HepG2 (cell line): ENCODE measurements at regions not wholly inside any gene's neighbourhood (a gene's known extent, or its start where the extent isn't known, plus 50 kb on each side); places are given as distances from the start of the nearest gene placed in this dataset.

ENCODE experiments used
- ATAC-seq: fragments of 200-7000 bp; cut with Tn5 transposase; 3 replicates; pipeline ENCODE4 v1.9.1; 2020; ENCODE audit warnings: mild to moderate bottlenecking, moderate library complexity
- BruUV-seq: library from RNA; stranded (reverse); fragments of 400-500 nt; replicated peaks from 2 replicates; lab custom pipeline; 2021; lab: Mats Ljungman, UMichigan
- CTCF ChIA-PET: fragments of 300-600 bp; formaldehyde crosslinking; extraction: SDS; loops from one replicate; lab custom pipeline; 2021; ENCODE audit warnings: low total read pairs, inconsistent platforms, low intra/inter-chr PET ratio; lab: Yijun Ruan, JAX
- POLR2A ChIA-PET: fragments of 350-600 bp; sonication (Branson Sonifier 250); formaldehyde crosslinking; loops from one replicate; lab custom pipeline; 2020; ENCODE audit warnings: antibody characterized with exemption, inconsistent platforms; lab: Yijun Ruan, JAX
- DNase-seq: peaks from one replicate; pipeline ENCODE4 v3.0.0-alpha.2; 2015; ENCODE audit warnings: low spot score
- FAIRE-seq: peaks from 3 replicates; lab custom pipeline; 2011; peaks lifted over from hg19 to GRCh38; lab: Jason Lieb, UNC
- H2AFZ ChIP-seq: one replicate; pipeline ENCODE4 v1.6.1; 2011; ENCODE audit warnings: low read length, inconsistent platforms
- H3K27ac ChIP-seq: fragments of 300-600 bp; 3 replicates; pipeline ENCODE4 v1.8.0; 2011; ENCODE audit warnings: mixed run types, mild to moderate bottlenecking, mixed read lengths, low read length, inconsistent platforms; ENCODE audit not compliant: insufficient read depth; ENCODE audit errors: extremely low read length
- H3K27me3 ChIP-seq, 2 experiments: fragments of 200-600 bp in 1 of 2; 2 replicates in 1 of 2; 3 replicates in 1 of 2; pipeline versions ENCODE4 v1.6.0 to v1.8.0; 2011; ENCODE audit warnings: low read length in 2 of 2, mild to moderate bottlenecking in 2 of 2, moderate library complexity in 2 of 2, inconsistent platforms in 1 of 2; ENCODE audit not compliant: insufficient read depth in 2 of 2, control insufficient read depth in 1 of 2
- H3K36me3 ChIP-seq, 2 experiments: fragments of 200-600 bp in 1 of 2; replicated peaks in 1 of 2; 2 replicates in 1 of 2; 3 replicates in 1 of 2; pipeline versions ENCODE4 v1.5.1 to v1.8.0; 2011; ENCODE audit warnings: low read length in 2 of 2, inconsistent platforms in 1 of 2; ENCODE audit not compliant: insufficient read depth in 2 of 2, control insufficient read depth in 1 of 2
- H3K4me1 ChIP-seq: 2 replicates; pipeline ENCODE4 v1.5.1; 2012; ENCODE audit warnings: low read length, inconsistent platforms; ENCODE audit not compliant: insufficient read depth
- H3K4me2 ChIP-seq: 2 replicates; pipeline ENCODE4 v1.6.0; 2011; ENCODE audit warnings: low read depth, low read length, inconsistent platforms
- H3K4me3 ChIP-seq, 3 experiments: fragments of 200-600 bp in 1 of 3; sonication (generic), shearing (Covaris generic) in 1 of 3; replicated peaks in 1 of 3; 2 replicates each; pipeline ENCODE4 v1.5.1; 2011 to 2016; ENCODE audit warnings: low read length in 3 of 3, inconsistent platforms in 2 of 3, low read depth in 2 of 3, mild to moderate bottlenecking in 2 of 3, control low read depth in 1 of 3, mixed read lengths in 1 of 3; ENCODE audit not compliant: insufficient read depth in 1 of 3
- H3K79me2 ChIP-seq: one replicate; pipeline ENCODE4 v1.6.1; 2011; ENCODE audit warnings: low read length, inconsistent platforms; ENCODE audit not compliant: insufficient read depth
- H3K9ac ChIP-seq: 2 replicates; pipeline ENCODE4 v1.6.0; 2011; ENCODE audit warnings: mild to moderate bottlenecking, low read depth, low read length, inconsistent platforms; ENCODE audit not compliant: insufficient read depth
- H3K9me3 ChIP-seq: 2 replicates; pipeline ENCODE4 v1.5.1; 2012; ENCODE audit warnings: mild to moderate bottlenecking, low read length
- H4K20me1 ChIP-seq: 2 replicates; pipeline ENCODE4 v1.6.0; 2011; ENCODE audit warnings: inconsistent platforms, mild to moderate bottlenecking, low read length, moderate library complexity; ENCODE audit not compliant: insufficient read depth
- GLI4 ChIP-seq: sonication (generic); formaldehyde crosslinking; IDR thresholded peaks from 2 replicates; pipeline ENCODE4 v1.5.1; 2020; ENCODE audit warnings: missing genetic modification reagents, mild to moderate bottlenecking, moderate library complexity, borderline replicate concordance
- JARID2 ChIP-seq: sonication (generic); formaldehyde crosslinking; IDR thresholded peaks from 2 replicates; pipeline ENCODE4 v1.8.1; 2023; ENCODE audit warnings: missing genetic modification reagents, inconsistent platforms; ENCODE audit not compliant: insufficient replicate concordance
- JUN ChIP-seq: sonication (generic); formaldehyde crosslinking; IDR thresholded peaks from 2 replicates; pipeline ENCODE4 v1.4.0; 2020; ENCODE audit warnings: mild to moderate bottlenecking, missing genetic modification reagents
- KAT8 ChIP-seq: IDR thresholded peaks from 2 replicates; pipeline ENCODE4 v1.6.1; 2016; ENCODE audit warnings: missing genetic modification reagents, missing compliant biosample characterization
- MEF2D ChIP-seq: sonication (generic); formaldehyde crosslinking; IDR thresholded peaks from 2 replicates; pipeline ENCODE4 v1.5.1; 2020; ENCODE audit warnings: mild to moderate bottlenecking, missing genetic modification reagents
- NFYC ChIP-seq: IDR thresholded peaks from 2 replicates; pipeline ENCODE4 v1.6.1; 2016; ENCODE audit warnings: missing genetic modification reagents, missing compliant biosample characterization
- SRY ChIP-seq: sonication (generic); formaldehyde crosslinking; IDR thresholded peaks from 2 replicates; pipeline ENCODE4 v1.8.0; 2022; ENCODE audit warnings: mild to moderate bottlenecking, missing genetic modification reagents
- TARDBP ChIP-seq: sonication (generic); formaldehyde crosslinking; IDR thresholded peaks from 2 replicates; pipeline ENCODE4 v1.8.0; 2022; ENCODE audit warnings: mild to moderate bottlenecking, missing genetic modification reagents
- U2AF1 ChIP-seq: fragments of 200-400 bp; formaldehyde crosslinking; optimal IDR thresholded peaks from 2 replicates; pipeline ENCODE3; 2017; ENCODE audit warnings: mild to moderate bottlenecking, low read depth, low read length
- ZFP1 ChIP-seq: IDR thresholded peaks from 2 replicates; pipeline ENCODE4 v1.6.1; 2016
- ZNF619 ChIP-seq: sonication (generic); formaldehyde crosslinking; IDR thresholded peaks from 2 replicates; pipeline ENCODE4 v1.4.0; 2020; ENCODE audit warnings: mild to moderate bottlenecking, missing genetic modification reagents
- ZNF720 ChIP-seq: sonication (generic); formaldehyde crosslinking; IDR thresholded peaks from 2 replicates; pipeline ENCODE4 v1.4.0; 2020; ENCODE audit warnings: missing genetic modification reagents
- WGBS: methylation state at CpG from one replicate; pipeline ENCODE4 v1.1.6; 2017; ENCODE audit warnings: low lambda C conversion rate; 5-methylcytosine and 5-hydroxymethylcytosine counted together
- in situ Hi-C: cut with HindIII; loops from 2 replicates; pipeline ENCODE4 v1.10.0; 2017; ENCODE audit warnings: low pct_unique_long_range_greater_than_20kb; ENCODE audit not compliant: extremely low pct_ligation_motif_present
- intact Hi-C: fragments of 100-400 bp; cut with micrococcal nuclease; formaldehyde crosslinking; loops from one replicate; pipeline ENCODE4 v1.10.0; 2022; ENCODE audit not compliant: unreplicated experiment
- TF ChIP-seq, protein P1 (sequence below): sonication (generic); formaldehyde crosslinking; IDR thresholded peaks from 2 replicates; pipeline ENCODE4 v1.8.1; 2023; ENCODE audit warnings: mild to moderate bottlenecking, missing genetic modification reagents
- TF ChIP-seq, protein P2 (sequence below): sonication (generic); formaldehyde crosslinking; IDR thresholded peaks from 2 replicates; pipeline ENCODE4 v1.4.0; 2020; ENCODE audit warnings: mild to moderate bottlenecking, low read depth, missing genetic modification reagents
- TF ChIP-seq, protein P3 (sequence below): sonication (generic); formaldehyde crosslinking; IDR thresholded peaks from 2 replicates; pipeline ENCODE4 v1.4.0; 2020; ENCODE audit warnings: missing genetic modification reagents

DNA sequence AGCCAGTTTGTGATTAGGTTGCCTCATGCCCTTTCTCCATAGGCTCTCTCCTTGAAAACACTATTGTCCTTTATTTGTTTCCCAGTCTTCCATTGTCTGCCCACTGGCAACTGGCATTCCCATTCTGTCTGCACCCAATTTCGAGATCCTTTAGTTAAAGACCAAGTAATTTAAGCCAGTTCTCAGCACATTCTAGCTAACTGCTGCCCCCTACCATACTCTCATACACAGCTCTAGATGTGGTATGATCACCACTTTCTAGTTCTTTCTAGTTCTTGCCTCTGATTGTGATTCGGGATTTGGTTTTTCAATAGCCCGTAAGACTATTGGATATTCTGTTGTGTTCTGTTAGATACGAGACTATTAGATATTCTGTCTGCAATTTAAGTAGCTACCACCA, 135.8 kb upstream of the TRPC5 start:
- H3K4me1 ChIP-seq = no peaks in the 10 kb centered on the region
- no peaks in the 10 kb centered on the region for H3K9me3 ChIP-seq
- H3K36me3 ChIP-seq = no peaks in the 10 kb centered on the region
- ChIA-PET POLR2A (no interaction called here), CTCF (no interaction called here)
- no peak overlapping the region for H3K9ac ChIP-seq
- no peak overlapping the region for H2AFZ ChIP-seq
- no peak overlapping the region for H3K27ac ChIP-seq
- TF ChIP-seq SRY (CRISPR knock-in tag) = no peak
- TF ChIP-seq ZNF720 (CRISPR knock-in tag) = no peak
- no peak for TF ChIP-seq ZNF619
- TF ChIP-seq MEF2D (CRISPR knock-in tag) = no peak
- TF ChIP-seq, protein P1, sequence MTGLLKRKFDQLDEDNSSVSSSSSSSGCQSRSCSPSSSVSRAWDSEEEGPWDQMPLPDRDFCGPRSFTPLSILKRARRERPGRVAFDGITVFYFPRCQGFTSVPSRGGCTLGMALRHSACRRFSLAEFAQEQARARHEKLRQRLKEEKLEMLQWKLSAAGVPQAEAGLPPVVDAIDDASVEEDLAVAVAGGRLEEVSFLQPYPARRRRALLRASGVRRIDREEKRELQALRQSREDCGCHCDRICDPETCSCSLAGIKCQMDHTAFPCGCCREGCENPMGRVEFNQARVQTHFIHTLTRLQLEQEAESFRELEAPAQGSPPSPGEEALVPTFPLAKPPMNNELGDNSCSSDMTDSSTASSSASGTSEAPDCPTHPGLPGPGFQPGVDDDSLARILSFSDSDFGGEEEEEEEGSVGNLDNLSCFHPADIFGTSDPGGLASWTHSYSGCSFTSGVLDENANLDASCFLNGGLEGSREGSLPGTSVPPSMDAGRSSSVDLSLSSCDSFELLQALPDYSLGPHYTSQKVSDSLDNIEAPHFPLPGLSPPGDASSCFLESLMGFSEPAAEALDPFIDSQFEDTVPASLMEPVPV (CRISPR knock-in tag) = no peak
- no peak for ATAC-seq
- 0% methylated on average over 4 of the region's 4 CpGs for WGBS
- no peak for FAIRE-seq
- in situ Hi-C loops = no loop called here
- no peaks in the 10 kb centered on the region for H3K27me3 ChIP-seq
- H3K79me2 ChIP-seq = no peaks in the 10 kb centered on the region
- no peaks in the 10 kb centered on the region for H4K20me1 ChIP-seq
- no peak for DNase-seq
- intact Hi-C loops = no loop called here
- no peak overlapping the region for H3K4me3 ChIP-seq
- no TSS peak for BruUV-seq
- no peak overlapping the region for H3K4me2 ChIP-seq

DNA sequence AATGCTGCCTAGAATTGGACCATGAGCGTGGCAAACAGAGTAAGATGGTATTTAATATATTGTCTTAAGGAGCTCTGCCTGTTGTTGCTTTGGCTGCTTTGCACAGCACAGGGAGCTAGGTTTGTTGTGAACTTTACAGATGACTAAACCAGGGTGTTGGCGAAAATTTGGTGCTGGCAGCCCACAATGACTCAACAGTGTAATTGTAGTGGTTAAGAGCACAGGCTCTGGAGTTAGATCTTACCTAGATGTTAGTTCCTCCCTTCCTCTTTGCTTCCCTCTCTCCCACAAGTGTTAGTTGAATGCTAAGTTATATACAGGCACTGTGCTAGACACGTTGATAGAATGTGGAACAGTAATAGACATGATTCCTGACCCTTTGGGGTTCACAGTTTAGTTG, 128.9 kb upstream of the TRPC5 start:
- no peak overlapping the region for H2AFZ ChIP-seq
- no peaks in the 10 kb centered on the region for H3K36me3 ChIP-seq
- POLR2A ChIA-PET = no interaction called here
- H3K4me2 ChIP-seq = no peak overlapping the region
- TF ChIP-seq KAT8 (no peak), JARID2 (CRISPR knock-in tag) (no peak), TARDBP (CRISPR knock-in tag) (no peak), ZFP1 (CRISPR knock-in tag) (no peak), JUN (CRISPR knock-in tag) (no peak), U2AF1 (no peak), GLI4 (CRISPR knock-in tag) (no peak), NFYC (CRISPR knock-in tag) (no peak)
- TF ChIP-seq, protein P2, sequence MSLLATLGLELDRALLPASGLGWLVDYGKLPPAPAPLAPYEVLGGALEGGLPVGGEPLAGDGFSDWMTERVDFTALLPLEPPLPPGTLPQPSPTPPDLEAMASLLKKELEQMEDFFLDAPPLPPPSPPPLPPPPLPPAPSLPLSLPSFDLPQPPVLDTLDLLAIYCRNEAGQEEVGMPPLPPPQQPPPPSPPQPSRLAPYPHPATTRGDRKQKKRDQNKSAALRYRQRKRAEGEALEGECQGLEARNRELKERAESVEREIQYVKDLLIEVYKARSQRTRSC (CRISPR knock-in tag) = no peak
- TF ChIP-seq, protein P3, sequence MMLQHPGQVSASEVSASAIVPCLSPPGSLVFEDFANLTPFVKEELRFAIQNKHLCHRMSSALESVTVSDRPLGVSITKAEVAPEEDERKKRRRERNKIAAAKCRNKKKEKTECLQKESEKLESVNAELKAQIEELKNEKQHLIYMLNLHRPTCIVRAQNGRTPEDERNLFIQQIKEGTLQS (CRISPR knock-in tag) = no peak
- TF ChIP-seq, all 625 proteins: peak for 0
- no peak overlapping the region for H3K27ac ChIP-seq
- H3K9ac ChIP-seq = no peak overlapping the region
- H3K79me2 ChIP-seq = no peaks in the 10 kb centered on the region
- ATAC-seq = no peak
- no peaks in the 10 kb centered on the region for H3K9me3 ChIP-seq
- intact Hi-C loops (no loop called here), in situ Hi-C loops (no loop called here)
- H3K27me3 ChIP-seq = no peaks in the 10 kb centered on the region
- no peaks in the 10 kb centered on the region for H4K20me1 ChIP-seq
- H3K4me3 ChIP-seq = no peak overlapping the region
- CTCF ChIA-PET = no interaction called here
- no peaks in the 10 kb centered on the region for H3K4me1 ChIP-seq
- BruUV-seq = no TSS peak
- no peak for FAIRE-seq
- WGBS = 0% methylated on average over 3 of the region's 3 CpGs
- no peak for DNase-seq
